Breast epithelium (tissue), 3 donors: ENCODE measurements at regions not wholly inside any gene's neighbourhood (a gene's known extent, or its start where the extent isn't known, plus 50 kb on each side); places are given as distances from the start of the nearest gene placed in this dataset.
"Not testable (repeated sequence)": the region's sequence is repeated elsewhere in the genome, so short reads cannot be mapped to it uniquely, and the experiment has no call there.

Experiments used
- CTCF ChIP-seq, 3 donors: fragments of 450-650 bp; IDR thresholded peaks; one replicate each; pipeline ENCODE4 v1.5.1; 2016 to 2017; ENCODE audit warnings: antibody characterized with exemption in 3 of 3, mild to moderate bottlenecking in 3 of 3, moderate library complexity in 3 of 3
- POLR2A ChIP-seq: fragments of 450-650 bp; IDR thresholded peaks from one replicate; pipeline ENCODE4 v1.6.1; 2016; ENCODE audit warnings: antibody characterized with exemption, mild to moderate bottlenecking, moderate library complexity
- POLR2AphosphoS5 ChIP-seq, 3 donors: sonication (generic); formaldehyde crosslinking; IDR thresholded peaks; one replicate each; pipeline ENCODE4 v1.6.1; 2017; ENCODE audit warnings: antibody characterized with exemption in 3 of 3

GRCh38 chr2:87602728-87603127, 145.2 kb upstream of the PLGLB2 start:
- not testable (repeated sequence) for TF ChIP-seq CTCF (IDR thresholded peaks at IDR 0.05); POLR2AphosphoS5 (IDR thresholded peaks at IDR 0.05); POLR2A
